H1 (cell line): ENCODE measurements at regions not wholly inside any gene's neighbourhood (a gene's known extent, or its start where the extent isn't known, plus 50 kb on each side); places are given as distances from the start of the nearest gene placed in this dataset.

Source experiments
- CTCF ChIA-PET: fragments of 300-600 bp; sonication (Branson Sonifier 250); formaldehyde crosslinking; loops from one replicate; lab custom pipeline; 2021; ENCODE audit not compliant: partially characterized antibody; lab: Charles Lee
- POLR2A ChIA-PET: fragments of 300-600 bp; sonication (Branson Sonifier 250); formaldehyde crosslinking; loops from one replicate; lab custom pipeline; 2021; ENCODE audit warnings: inconsistent platforms; ENCODE audit not compliant: partially characterized antibody; lab: Charles Lee
- DNase-seq, 2 experiments: peaks; one replicate each; pipeline versions ENCODE4 v3.0.0 to v3.0.0-alpha.2; 2010 to 2022; ENCODE audit warnings: low spot score in 2 of 2, low read depth in 1 of 2, mixed read lengths in 1 of 2
- FAIRE-seq: peaks from 2 replicates; lab custom pipeline; 2011; peaks lifted over from hg19 to GRCh38; lab: Jason Lieb, UNC
- H2AFZ ChIP-seq: 2 replicates; pipeline ENCODE4 v1.8.1; 2012; ENCODE audit warnings: low read length, inconsistent platforms
- H2AK5ac ChIP-seq: 2 replicates; pipeline ENCODE4 v1.6.1; 2013; ENCODE audit warnings: low read depth, low read length
- H2BK120ac ChIP-seq: replicated peaks from 2 replicates; pipeline ENCODE3; 2013; ENCODE audit warnings: low read depth, low read length, inconsistent platforms
- H2BK12ac ChIP-seq: 2 replicates; pipeline ENCODE4 v1.6.1; 2013; ENCODE audit warnings: low read depth, low read length
- H2BK15ac ChIP-seq: 2 replicates; pipeline ENCODE4 v1.6.1; 2013; ENCODE audit warnings: low read length
- H2BK20ac ChIP-seq: 2 replicates; pipeline ENCODE4 v1.6.1; 2013; ENCODE audit warnings: low read length
- H2BK5ac ChIP-seq: 2 replicates; pipeline ENCODE4 v1.6.1; 2013; ENCODE audit warnings: low read depth, low read length
- H3K14ac ChIP-seq: 2 replicates; pipeline ENCODE4 v1.6.1; 2013; ENCODE audit warnings: inconsistent platforms; ENCODE audit not compliant: insufficient read length
- H3K18ac ChIP-seq: 2 replicates; pipeline ENCODE4 v1.6.1; 2013; ENCODE audit warnings: low read length; ENCODE audit errors: extremely low read depth
- H3K23ac ChIP-seq: 2 replicates; pipeline ENCODE4 v1.6.1; 2013; ENCODE audit warnings: inconsistent platforms; ENCODE audit not compliant: insufficient read length
- H3K23me2 ChIP-seq: 2 replicates; pipeline ENCODE4 v1.6.1; 2013; ENCODE audit warnings: low read depth, low read length
- H3K27ac ChIP-seq: 2 replicates; pipeline ENCODE4 v1.6.1; 2011; ENCODE audit warnings: low read depth, low read length, inconsistent platforms
- H3K27me3 ChIP-seq, 4 experiments: replicated peaks in 1 of 4; 1 replicate in 1 of 4; 2 replicates in 3 of 4; pipeline versions ENCODE4 v1.6.1 to v1.8.1; 2011 to 2013; ENCODE audit warnings: low read length in 3 of 4, mild to moderate bottlenecking in 3 of 4, inconsistent platforms in 2 of 4, mixed read lengths in 2 of 4, moderate library complexity in 1 of 4; ENCODE audit not compliant: control insufficient read depth in 3 of 4, insufficient read depth in 3 of 4; ENCODE audit errors: extremely low read depth in 1 of 4
- H3K36me3 ChIP-seq, 4 experiments: 2 replicates each; pipeline versions ENCODE4 v1.6.1 to v1.8.1; 2011 to 2013; ENCODE audit warnings: mild to moderate bottlenecking in 4 of 4, low read length in 3 of 4, moderate library complexity in 2 of 4, control low read depth in 1 of 4, inconsistent platforms in 1 of 4; ENCODE audit not compliant: insufficient read depth in 4 of 4, control insufficient read depth in 2 of 4
- H3K4ac ChIP-seq: replicated peaks from 2 replicates; pipeline ENCODE3; 2013; ENCODE audit warnings: low read length, low read depth, mixed read lengths, inconsistent platforms; ENCODE audit not compliant: insufficient read length
- H3K4me1 ChIP-seq, 4 experiments: replicated peaks in 1 of 4; 1 replicate in 1 of 4; 2 replicates in 3 of 4; pipeline versions ENCODE4 v1.6.1 to v1.8.1; 2011 to 2013; ENCODE audit warnings: low read length in 3 of 4, inconsistent platforms in 2 of 4, mixed read lengths in 1 of 4; ENCODE audit not compliant: insufficient read depth in 4 of 4, control insufficient read depth in 3 of 4
- H3K4me2 ChIP-seq, 2 experiments: 2 replicates each; pipeline versions ENCODE4 v1.6.1 to v1.8.1; 2011 to 2013; ENCODE audit warnings: low read depth in 2 of 2, low read length in 2 of 2, control low read depth in 1 of 2, inconsistent platforms in 1 of 2, mild to moderate bottlenecking in 1 of 2; ENCODE audit not compliant: insufficient read depth in 1 of 2
- H3K4me3 ChIP-seq, 4 experiments: fragments of 200-600, 300-600 bp in 1 of 4; sonication (generic), shearing (Covaris generic), sonication (Bioruptor Twin) in 1 of 4; 2 replicates each; pipeline versions ENCODE4 v1.5.1 to v1.8.1; 2011 to 2016; ENCODE audit warnings: low read length in 4 of 4, low read depth in 3 of 4, control low read depth in 2 of 4, inconsistent platforms in 2 of 4, mild to moderate bottlenecking in 2 of 4, mixed read lengths in 1 of 4, moderate library complexity in 1 of 4; ENCODE audit not compliant: insufficient read depth in 2 of 4; ENCODE audit errors: extremely low read depth in 1 of 4
- H3K56ac ChIP-seq: replicated peaks from 2 replicates; pipeline ENCODE3; 2013; ENCODE audit warnings: low read depth, mild to moderate bottlenecking, mixed read lengths, low read length, inconsistent platforms; ENCODE audit not compliant: insufficient read length
- H3K79me1 ChIP-seq: 2 replicates; pipeline ENCODE4 v1.6.1; 2013; ENCODE audit warnings: low read depth, low read length, control low read depth
- H3K79me2 ChIP-seq, 2 experiments: 2 replicates each; pipeline versions ENCODE4 v1.6.1 to v1.8.1; 2012 to 2013; ENCODE audit warnings: low read length in 2 of 2, mild to moderate bottlenecking in 2 of 2, inconsistent platforms in 1 of 2; ENCODE audit not compliant: insufficient read depth in 2 of 2, control insufficient read depth in 1 of 2
- H3K9ac ChIP-seq, 4 experiments: replicated peaks in 1 of 4; 1 replicate in 1 of 4; 2 replicates in 3 of 4; pipeline versions ENCODE4 v1.6.1 to v1.8.1; 2011 to 2013; ENCODE audit warnings: low read depth in 3 of 4, low read length in 3 of 4, control low read depth in 2 of 4, mild to moderate bottlenecking in 2 of 4, moderate library complexity in 2 of 4, inconsistent platforms in 1 of 4; ENCODE audit errors: extremely low read depth in 1 of 4
- H3K9me3 ChIP-seq, 2 experiments: 2 replicates each; pipeline versions ENCODE4 v1.6.1 to v1.8.1; 2012 to 2013; ENCODE audit warnings: mild to moderate bottlenecking in 2 of 2, moderate library complexity in 2 of 2, control low read depth in 1 of 2, inconsistent platforms in 1 of 2, low read depth in 1 of 2, low read length in 1 of 2, mixed read lengths in 1 of 2; ENCODE audit not compliant: insufficient read depth in 2 of 2
- H4K20me1 ChIP-seq, 2 experiments: replicated peaks in 1 of 2; 2 replicates each; pipeline versions ENCODE3 to v1.8.1; 2011 to 2013; ENCODE audit warnings: inconsistent platforms in 2 of 2, low read length in 2 of 2, mild to moderate bottlenecking in 1 of 2; ENCODE audit not compliant: insufficient read depth in 2 of 2, control insufficient read depth in 1 of 2
- H4K5ac ChIP-seq: 2 replicates; pipeline ENCODE4 v1.6.1; 2013; ENCODE audit warnings: low read length, low read depth, mixed read lengths, inconsistent platforms; ENCODE audit not compliant: insufficient read length
- H4K8ac ChIP-seq: 2 replicates; pipeline ENCODE4 v1.8.0; 2013; ENCODE audit warnings: mild to moderate bottlenecking, moderate library complexity, low read length, inconsistent platforms; ENCODE audit not compliant: insufficient read depth; ENCODE audit errors: extremely low read depth
- H4K91ac ChIP-seq: replicated peaks from 2 replicates; pipeline ENCODE3; 2013; ENCODE audit warnings: low read length, mixed read lengths, inconsistent platforms; ENCODE audit not compliant: insufficient read length
- ASH2L ChIP-seq: fragments of 200-600, 300-600 bp; sonication (generic); IDR thresholded peaks from one replicate; pipeline ENCODE4 v1.7.1; 2017; ENCODE audit warnings: low read length
- BCL11A ChIP-seq, 2 experiments: IDR thresholded peaks; one replicate each; pipeline ENCODE4 v1.6.1; 2011; ENCODE audit warnings: low read depth in 2 of 2, low read length in 2 of 2, mild to moderate bottlenecking in 2 of 2
- CTBP2 ChIP-seq: IDR thresholded peaks from 2 replicates; pipeline ENCODE4 v1.7.0; 2011; ENCODE audit warnings: borderline replicate concordance, mild to moderate bottlenecking, moderate library complexity, mixed read lengths, low read length; ENCODE audit not compliant: insufficient read depth, insufficient read length
- EZH2 ChIP-seq: fragments of 200-600 bp; sonication (generic); IDR thresholded peaks from 2 replicates; pipeline ENCODE4 v1.7.1; 2012; ENCODE audit warnings: low read depth, mild to moderate bottlenecking, moderate library complexity, low read length, inconsistent platforms; ENCODE audit not compliant: severe bottlenecking
- GABPA ChIP-seq: IDR thresholded peaks from 2 replicates; pipeline ENCODE4 v1.6.1; 2011; ENCODE audit warnings: mild to moderate bottlenecking, low read length, moderate library complexity, borderline replicate concordance; ENCODE audit not compliant: insufficient read depth
- KDM1A ChIP-seq: fragments of 200-600, 300-600 bp; sonication (generic); IDR thresholded peaks from 2 replicates; pipeline ENCODE4 v1.7.1; 2016; ENCODE audit warnings: mild to moderate bottlenecking, low read length, borderline replicate concordance
- KDM5A ChIP-seq: fragments of 200-600 bp; IDR thresholded peaks from 2 replicates; pipeline ENCODE4 v1.7.1; 2012; ENCODE audit warnings: mild to moderate bottlenecking, low read length, inconsistent platforms, mixed read lengths
- MAFK ChIP-seq: IDR thresholded peaks from 2 replicates; pipeline ENCODE4 v1.6.1; 2012; ENCODE audit warnings: low read depth, mild to moderate bottlenecking, improper control_type of control experiment, low read length
- RNF2 ChIP-seq: fragments of 200-900, 300-1000 bp; sonication (generic); IDR thresholded peaks from 2 replicates; pipeline ENCODE4 v1.7.1; 2016; ENCODE audit warnings: borderline replicate concordance, low read depth, mild to moderate bottlenecking, antibody characterized with exemption, low read length; ENCODE audit not compliant: poor library complexity, severe bottlenecking; ENCODE audit errors: missing control alignments
- SP1 ChIP-seq: IDR thresholded peaks from 2 replicates; pipeline ENCODE4 v1.6.1; 2011; ENCODE audit warnings: low read depth, low read length
- SP2 ChIP-seq: IDR thresholded peaks from 2 replicates; pipeline ENCODE4 v1.6.1; 2012; ENCODE audit warnings: mild to moderate bottlenecking, low read length, inconsistent platforms
- TAF7 ChIP-seq: optimal IDR thresholded peaks from 2 replicates; pipeline ENCODE3; 2011; ENCODE audit warnings: low read depth, mild to moderate bottlenecking, inconsistent platforms, low read length, moderate library complexity, borderline replicate concordance
- ZNF274 ChIP-seq: IDR thresholded peaks from 2 replicates; pipeline ENCODE4 v1.7.0; 2012; ENCODE audit warnings: low read length, borderline replicate concordance; ENCODE audit errors: extremely low read depth
- WGBS, 2 experiments: shearing (Covaris generic) in 1 of 2; methylation state at CpG; one replicate each; pipeline versions ENCODE4 v1.1.6 to v1.1.7; 2013 to 2015; ENCODE audit warnings: low lambda C conversion rate in 2 of 2, mixed read lengths in 2 of 2, inconsistent platforms in 1 of 2, low coverage in 1 of 2, missing lambda C conversion rate in 1 of 2; ENCODE audit not compliant: insufficient replicate concordance in 2 of 2, insufficient coverage in 1 of 2, insufficient read length in 1 of 2; ENCODE audit errors: extremely low coverage in 1 of 2, missing lambda C conversion rate in 1 of 2; 5-methylcytosine and 5-hydroxymethylcytosine counted together
- TF ChIP-seq, protein P1 (sequence below): IDR thresholded peaks from 2 replicates; pipeline ENCODE4 v1.6.1; 2012; ENCODE audit warnings: inconsistent platforms

DNA sequence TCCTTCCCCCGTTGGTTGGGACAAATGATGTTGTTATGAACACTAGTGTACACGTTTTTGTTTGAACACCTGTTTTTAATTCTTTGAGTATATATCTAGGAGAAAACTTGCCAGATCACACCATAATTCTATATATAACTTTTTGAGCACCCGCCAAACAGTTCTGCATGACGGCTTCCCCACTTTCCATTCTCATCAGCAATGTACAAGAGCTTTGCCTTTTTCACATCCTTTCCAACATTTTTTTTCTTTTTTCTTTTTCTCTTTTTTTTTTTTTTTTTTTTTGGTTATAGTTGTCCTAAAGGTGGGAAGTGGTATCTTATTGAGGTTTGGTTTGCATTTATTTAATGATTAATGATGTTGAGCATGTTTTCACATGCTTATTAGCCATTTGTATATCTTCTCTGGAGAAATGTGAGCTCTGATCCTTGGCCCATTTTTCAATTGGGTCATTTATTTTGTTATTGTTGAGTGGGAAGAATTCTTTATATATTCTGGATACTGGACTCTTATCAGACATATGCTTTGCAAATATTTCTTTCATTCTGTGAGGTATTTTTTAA lies 86.9 kb upstream of the ZC3H15 start:
- Histone ChIP-seq H3K9ac (no peak overlapping the region), H3K9me3 (no peaks in the 10 kb centered on the region), H3K27ac (no peak overlapping the region), H3K79me1 (no peaks in the 10 kb centered on the region), H2BK5ac (no peak overlapping the region), H3K4me3 (no peak overlapping the region), H3K36me3 (no peaks in the 10 kb centered on the region), H3K23me2 (no peaks in the 10 kb centered on the region), H2AFZ (no peak overlapping the region), H2BK15ac (no peak overlapping the region), H2BK20ac (no peak overlapping the region), H4K91ac (no peak overlapping the region), H4K20me1 (no peaks in the 10 kb centered on the region), H2AK5ac (no peak overlapping the region), H3K14ac (no peak overlapping the region), H4K8ac (no peak overlapping the region), H3K56ac (no peak overlapping the region), H3K27me3 (peaks cover 0 to 1% (median 0%) of the 10 kb centered on the region in 4 experiments; a peak in 1 of 7 replicates), H2BK120ac (no peak overlapping the region), H3K4ac (no peak overlapping the region), H2BK12ac (no peak overlapping the region), H4K5ac (no peak overlapping the region), H3K18ac (no peak overlapping the region), H3K4me2 (no peak overlapping the region), H3K23ac (no peak overlapping the region), H3K4me1 (no peaks in the 10 kb centered on the region), H3K79me2 (no peaks in the 10 kb centered on the region)
- no peak for DNase-seq
- WGBS, 2 experiments = 67% methylated on average over 4 of the region's 4 CpGs; no CpG with 5 or more reads in 1 of the 2 experiments
- no peak for FAIRE-seq
- CTCF ChIA-PET = interaction anchor here (0.9 kb wide), 1 partner anchor 17 kb away, joined by 5 read pairs; no protein-coding TSS in a partner anchor
- POLR2A ChIA-PET = no interaction called here
- TF ChIP-seq TAF7 (no peak), KDM5A (no peak), ZNF274 (no peak), SP2 (no peak), MAFK (no peak), SP1 (no peak), BCL11A (IDR thresholded peaks at IDR 0.05; ENCODE audit: low read depth in 2 of 2, low read length in 2 of 2) (no peak), GABPA (no peak), EZH2 (no peak), CTBP2 (no peak), KDM1A (no peak), ASH2L (no peak), RNF2 (no peak)
- TF ChIP-seq, protein P1, sequence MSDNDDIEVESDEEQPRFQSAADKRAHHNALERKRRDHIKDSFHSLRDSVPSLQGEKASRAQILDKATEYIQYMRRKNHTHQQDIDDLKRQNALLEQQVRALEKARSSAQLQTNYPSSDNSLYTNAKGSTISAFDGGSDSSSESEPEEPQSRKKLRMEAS = no peak
